COLO829 (cell line): ENCODE measurements at regions not wholly inside any gene's neighbourhood (a gene's known extent, or its start where the extent isn't known, plus 50 kb on each side); places are given as distances from the start of the nearest gene placed in this dataset.

Experiments used
- DNase-seq: peaks from one replicate; pipeline ENCODE4 v3.0.0; 2012; ENCODE audit warnings: low spot score

DNA sequence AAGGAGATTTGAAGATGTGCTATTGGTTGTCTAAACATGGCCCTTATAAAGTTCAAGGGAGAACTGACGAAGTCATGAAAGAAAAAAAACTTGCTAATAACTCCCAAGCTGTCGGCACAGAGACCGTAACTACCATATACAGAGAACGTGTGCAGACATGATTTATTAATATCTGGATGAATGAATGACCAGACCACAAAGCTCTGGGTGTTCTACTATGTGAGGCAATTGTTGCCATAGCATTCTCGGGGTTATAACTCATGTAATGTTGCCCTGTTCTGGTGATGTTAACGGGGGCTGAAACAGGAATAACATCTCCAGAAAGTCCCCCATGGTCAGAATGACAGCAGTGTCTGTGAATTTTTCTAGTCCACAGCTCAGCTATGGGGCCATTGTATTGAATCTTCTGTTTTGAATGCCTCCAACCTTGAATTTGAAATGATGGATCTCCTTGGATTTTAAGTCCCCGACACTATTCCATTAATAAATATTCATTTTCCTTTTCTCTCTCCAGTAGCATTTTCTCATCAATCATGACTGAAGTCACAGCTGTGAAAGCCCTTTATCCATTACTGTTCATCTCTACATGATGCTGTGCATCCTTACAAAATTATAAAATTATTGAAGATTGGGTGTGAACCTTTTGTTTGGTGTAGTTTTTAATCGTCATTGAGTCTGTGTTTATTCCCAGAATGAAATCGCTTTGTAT, 483.4 kb upstream of the KLHL29 start:
- DNase-seq, result no peak

DNA sequence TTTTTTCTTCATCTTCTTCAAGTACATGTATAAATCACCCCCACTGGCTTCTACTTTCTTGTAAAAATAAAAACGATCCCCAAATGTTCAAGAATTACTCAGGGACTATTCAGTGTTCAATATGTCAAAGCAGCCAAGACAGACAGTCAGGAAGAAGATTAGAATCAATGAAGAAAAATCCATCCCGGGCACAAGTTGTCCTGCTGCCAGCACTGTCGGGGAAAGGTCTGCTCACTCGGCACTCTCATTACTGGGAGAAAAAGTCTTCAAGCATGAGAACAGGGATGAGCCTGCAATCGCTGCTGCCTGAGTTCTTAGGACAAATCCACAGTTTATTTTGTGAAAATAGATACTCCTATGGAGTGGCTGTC, 482.8 kb upstream of the KLHL29 start:
- no peak for DNase-seq

DNA sequence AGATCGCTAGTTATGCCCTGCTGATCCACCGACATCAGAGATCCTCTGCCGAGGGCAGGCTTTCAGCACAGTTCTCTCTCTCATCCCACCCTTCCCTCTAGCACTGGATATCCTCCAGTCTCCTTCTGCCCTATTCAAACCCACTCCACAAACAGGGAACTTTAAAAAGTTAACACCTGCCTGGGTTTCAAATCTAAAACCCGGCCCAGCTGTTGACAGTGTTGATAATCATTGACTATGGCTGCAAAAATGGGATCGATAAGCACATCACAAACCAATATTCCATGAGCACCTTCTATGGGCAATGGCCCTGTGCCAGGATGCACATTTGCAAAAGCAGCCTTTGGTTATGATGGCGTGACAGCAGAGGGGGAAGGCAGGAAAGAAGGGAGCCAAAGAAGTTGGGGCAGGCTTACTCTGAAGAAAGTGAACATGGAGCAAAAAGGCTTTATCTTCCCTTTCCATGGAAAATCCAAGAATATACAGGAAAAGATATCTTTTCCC, 482.3 kb upstream of the KLHL29 start:
- no peak for DNase-seq

DNA sequence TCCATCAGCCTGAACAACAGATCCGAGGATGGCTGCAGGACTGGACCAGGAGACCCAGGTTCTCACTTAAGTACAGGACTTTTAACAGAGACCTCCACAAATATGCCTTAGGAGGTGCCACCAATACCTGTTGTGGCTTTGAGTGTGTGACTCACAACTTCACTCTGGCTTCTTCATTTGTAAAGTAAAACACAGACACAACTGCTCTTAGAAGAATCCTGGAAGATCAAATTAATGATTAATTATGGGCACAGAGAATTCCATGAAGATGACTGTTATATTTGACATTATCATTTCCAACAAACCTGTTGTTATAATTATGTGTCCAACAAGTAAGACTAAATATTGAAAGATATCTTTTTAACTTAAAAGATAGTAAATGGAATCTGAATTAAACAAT, 481.4 kb upstream of the KLHL29 start:
- DNase-seq, result no peak

DNA sequence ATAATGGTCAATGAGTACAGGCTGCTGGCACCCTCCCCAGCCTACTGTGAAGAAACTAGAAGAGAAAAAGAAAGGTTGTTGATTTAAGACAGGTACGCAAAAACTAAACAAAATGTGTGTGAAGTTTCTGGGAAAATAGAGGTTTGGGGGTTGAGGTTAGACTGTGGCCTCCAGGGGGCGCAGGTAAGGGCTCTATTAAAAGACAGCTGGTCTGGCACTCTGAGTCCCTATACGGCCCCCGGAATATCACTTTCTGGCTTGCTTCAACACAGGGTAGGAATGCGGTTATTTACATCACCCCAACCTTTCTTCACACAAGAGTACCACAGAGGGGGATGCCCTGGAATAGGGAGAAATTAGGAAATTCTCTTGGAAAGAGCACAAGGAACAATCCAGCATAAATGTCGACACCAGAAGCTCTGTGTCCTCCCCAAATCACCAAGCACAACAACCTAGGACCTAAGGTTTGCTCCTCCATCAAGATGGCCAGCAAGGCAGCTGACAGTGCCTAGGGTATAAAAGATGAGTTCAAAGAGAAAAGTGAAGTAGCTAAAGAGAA, 480.8 kb upstream of the KLHL29 start:
- DNase-seq, result peak; percentile 18

- no peak for DNase-seq
Measured at GRCh38 chr2:22907330-22907729, 477.6 kb upstream of the KLHL29 start.

DNA sequence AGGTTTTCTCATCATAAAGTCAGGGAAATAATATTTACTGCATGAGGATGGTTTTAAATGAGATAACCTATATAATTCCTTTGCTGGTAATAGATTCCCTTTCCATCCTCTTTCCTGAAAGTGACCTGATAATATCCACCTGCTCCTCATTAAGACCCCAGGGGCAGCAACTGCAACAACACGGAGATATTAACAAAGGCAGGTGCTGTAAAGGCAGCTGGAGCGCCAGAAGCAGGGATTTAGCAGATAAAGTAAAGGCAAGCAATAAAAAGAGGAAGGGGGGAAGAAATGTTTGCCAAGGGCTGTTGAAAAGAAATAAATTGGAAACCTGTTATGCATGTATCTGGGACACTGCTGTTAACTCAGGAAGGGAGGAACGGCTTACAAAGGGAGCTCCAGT, 472.6 kb upstream of the KLHL29 start:
- DNase-seq, result no peak

GRCh38 chr2:22929998-22930397, 455.0 kb upstream of the KLHL29 start:
- DNase-seq, result no peak

GRCh38 chr2:22930781-22931180, 454.2 kb upstream of the KLHL29 start:
- no peak for DNase-seq

- no peak for DNase-seq
Measured at GRCh38 chr2:22932288-22932687, 452.7 kb upstream of the KLHL29 start.

DNA sequence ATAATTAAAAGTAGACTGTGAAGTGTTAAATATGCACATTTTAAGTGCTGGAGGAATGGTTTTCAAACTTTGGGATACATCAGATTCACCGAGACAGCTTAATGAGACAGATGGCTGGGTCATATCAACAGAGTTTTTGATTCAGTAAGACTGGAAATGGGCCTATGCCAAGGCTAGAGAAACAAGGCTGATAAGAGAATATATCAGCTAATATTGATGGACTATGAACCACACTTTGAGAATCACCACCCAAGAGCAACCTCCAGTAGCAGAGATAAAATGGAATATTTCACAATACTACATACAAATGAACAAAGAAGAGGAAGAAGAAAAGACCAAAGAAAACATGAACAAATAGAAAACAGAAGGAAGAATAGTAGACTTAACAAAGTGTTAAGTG, 450.2 kb upstream of the KLHL29 start:
- DNase-seq, result no peak

DNA sequence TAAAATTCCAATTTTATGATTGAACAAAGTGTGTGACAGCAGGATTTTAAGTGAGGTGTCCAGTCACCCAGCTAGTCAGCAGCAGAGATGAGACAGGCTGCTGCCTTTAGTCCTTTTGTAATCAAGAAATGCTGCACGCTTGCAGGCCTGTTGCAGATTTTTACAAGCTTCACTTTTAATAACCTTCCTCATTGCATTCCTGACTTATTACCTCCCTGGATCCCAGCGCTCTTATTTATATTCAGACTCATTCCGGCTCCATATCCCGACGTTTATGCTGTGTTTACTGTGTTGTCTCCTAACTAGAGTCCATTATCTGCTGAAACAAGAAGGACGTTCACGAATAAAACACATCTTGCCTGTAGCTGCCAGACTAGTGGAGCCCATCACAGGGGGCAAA, 442.5 kb upstream of the KLHL29 start:
- DNase-seq, result no peak

DNA sequence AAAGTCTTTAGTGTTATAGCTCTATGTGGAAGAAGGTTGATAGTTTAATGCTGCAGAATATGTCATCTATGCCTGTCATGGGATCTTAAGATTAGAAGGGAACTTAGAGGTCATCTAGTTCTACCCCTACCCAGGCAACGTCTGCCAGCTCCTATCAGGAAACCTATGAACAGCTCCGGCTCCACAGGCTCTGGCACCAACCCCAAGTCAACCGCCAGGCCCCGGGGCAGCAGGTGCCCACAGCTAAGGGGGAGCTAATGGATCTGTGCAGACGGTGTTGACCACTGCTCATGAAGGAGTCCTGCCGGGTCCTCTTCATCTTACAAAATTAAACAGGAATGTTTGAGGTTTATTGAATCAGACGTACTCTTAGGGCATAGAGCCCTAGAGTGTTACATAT, 440.8 kb upstream of the KLHL29 start:
- no peak for DNase-seq

DNA sequence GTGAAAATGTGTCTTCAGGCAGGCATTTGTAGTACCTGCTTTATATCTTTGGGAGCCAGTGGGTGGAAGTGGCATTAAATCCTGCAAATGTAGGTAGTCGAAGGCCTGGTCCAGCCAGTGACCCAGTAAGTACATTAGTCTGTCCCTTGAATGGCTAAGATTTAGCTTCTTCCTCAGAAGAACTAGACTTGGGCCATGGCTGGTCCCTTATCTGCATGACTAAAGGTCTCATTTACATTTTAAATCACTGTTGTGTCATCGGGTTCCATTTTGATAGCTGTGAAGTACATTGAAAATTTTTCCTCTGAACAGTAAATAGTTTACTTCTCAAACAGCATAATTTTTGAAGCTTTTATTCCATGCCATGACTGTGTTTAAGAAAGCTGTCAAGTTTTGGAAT, 438.4 kb upstream of the KLHL29 start:
- no peak for DNase-seq

- DNase-seq, result no peak
Measured at GRCh38 chr2:22947741-22948140, 437.2 kb upstream of the KLHL29 start.

GRCh38 chr2:22950431-22950830, 434.5 kb upstream of the KLHL29 start:
- no peak for DNase-seq

- DNase-seq, result no peak
Measured at GRCh38 chr2:22952656-22953225, 432.2 kb upstream of the KLHL29 start.

- DNase-seq, result no peak
Measured at GRCh38 chr2:22957446-22957845, 427.5 kb upstream of the KLHL29 start.

GRCh38 chr2:22958308-22958707, 426.7 kb upstream of the KLHL29 start:
- DNase-seq, result no peak

- no peak for DNase-seq
Measured at GRCh38 chr2:22967756-22968155, 417.2 kb upstream of the KLHL29 start.

DNA sequence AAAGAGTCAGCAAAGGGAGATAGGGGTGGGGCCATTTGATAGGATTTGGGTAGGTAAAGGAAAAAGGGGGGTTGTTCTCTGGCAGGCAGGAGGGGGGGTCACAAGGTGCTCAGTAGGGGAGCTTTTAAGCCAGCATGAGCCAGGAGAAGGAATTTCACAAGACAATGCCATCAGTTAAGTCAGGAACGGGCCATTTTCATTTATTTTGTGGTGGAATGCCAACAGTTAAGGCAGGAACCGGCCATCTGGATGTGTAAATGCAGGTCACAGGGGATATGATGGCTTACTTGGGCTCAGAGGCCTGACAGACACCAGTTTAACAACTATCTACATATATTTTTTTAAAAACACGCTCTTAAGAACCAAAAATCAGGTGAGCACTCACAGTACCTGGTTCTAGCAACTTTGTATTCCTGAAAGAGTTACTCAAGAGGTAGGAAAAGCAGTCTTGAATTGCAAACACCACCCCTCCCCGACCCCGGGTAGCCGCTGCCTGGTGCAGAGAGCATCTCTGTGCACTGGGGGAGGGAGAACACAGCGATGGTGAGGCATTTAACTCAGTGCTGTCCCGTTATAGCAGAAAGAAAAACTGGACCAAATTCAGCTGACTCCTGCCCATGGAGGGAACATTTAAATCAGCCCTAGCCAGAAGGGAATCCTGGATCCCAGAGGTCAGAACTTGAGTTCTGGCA, 414.5 kb upstream of the KLHL29 start:
- no peak for DNase-seq

DNA sequence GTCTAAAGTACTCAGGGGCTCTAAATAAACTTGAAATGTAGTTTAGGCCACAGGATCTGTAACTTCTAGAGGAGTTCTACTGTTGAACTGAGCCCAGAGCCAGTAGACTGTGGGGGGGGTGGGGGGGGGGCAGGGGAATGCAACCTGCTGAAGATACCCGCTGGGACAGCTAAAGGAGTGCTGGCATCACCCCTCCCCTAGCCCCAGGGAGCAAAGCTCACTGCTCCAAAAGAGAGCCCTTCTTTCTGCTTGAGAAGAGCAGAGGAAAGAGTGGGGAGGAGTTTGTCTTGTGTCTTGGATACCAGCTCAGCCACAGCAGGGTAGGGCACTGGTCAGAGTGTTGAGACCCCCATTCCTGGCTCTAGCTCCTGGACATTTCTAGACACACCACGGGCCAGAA, 414.0 kb upstream of the KLHL29 start:
- DNase-seq, result no peak

GRCh38 chr2:22981785-22982184, 403.2 kb upstream of the KLHL29 start:
- DNase-seq, result no peak
